HG03103 (cell line): ENCODE measurements at regions not wholly inside any gene's neighbourhood (a gene's known extent, or its start where the extent isn't known, plus 50 kb on each side); places are given as distances from the start of the nearest gene placed in this dataset.
"Not testable (repeated sequence)": the region's sequence is repeated elsewhere in the genome, so short reads cannot be mapped to it uniquely, and the experiment has no call there.

Experiments
- ATAC-seq: cut with Tn5 transposase; IDR thresholded peaks from one replicate; pipeline ENCODE4 v1.9.1; 2021; ENCODE audit warnings: low read depth; ENCODE audit not compliant: unreplicated experiment

DNA sequence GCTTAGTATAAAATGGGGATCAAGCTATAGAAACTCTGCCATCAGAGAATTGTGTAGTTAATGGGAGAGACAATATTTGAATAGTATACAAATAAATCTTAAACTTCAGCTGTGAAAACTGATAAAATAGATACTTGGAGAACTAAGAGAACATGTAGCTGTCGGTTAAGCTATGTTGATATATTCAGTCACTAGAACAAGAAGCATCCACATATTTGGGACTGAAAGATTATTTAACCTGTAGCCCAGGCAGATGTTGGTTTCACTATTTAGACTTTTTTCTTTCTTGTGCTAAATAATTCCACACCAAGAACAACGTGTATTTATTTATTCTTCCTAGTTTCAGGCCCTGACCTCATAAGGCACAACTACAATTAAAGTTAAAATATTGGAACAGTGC, 521.0 kb upstream of the CCNG1 start:
- ATAC-seq = no peak

DNA sequence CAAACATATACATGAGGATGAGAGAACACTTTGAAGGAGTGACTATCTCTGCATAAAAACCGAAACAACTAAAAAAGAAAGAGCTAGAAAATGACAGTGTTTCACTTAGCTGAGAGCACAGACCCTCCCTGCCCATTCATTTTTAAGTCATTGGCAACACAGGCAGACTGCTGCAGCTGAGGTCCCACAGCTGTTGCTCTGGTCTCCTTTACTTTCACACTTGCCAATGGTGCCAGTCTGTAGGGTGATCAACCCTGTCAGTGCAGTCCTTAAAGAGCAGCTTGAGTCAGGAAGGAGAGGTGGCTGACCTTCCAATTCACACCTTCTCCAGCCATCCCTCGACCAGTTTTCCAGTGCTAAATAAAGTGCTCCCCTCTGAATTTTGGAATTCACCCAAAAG, 508.3 kb upstream of the CCNG1 start:
- no peak for ATAC-seq

DNA sequence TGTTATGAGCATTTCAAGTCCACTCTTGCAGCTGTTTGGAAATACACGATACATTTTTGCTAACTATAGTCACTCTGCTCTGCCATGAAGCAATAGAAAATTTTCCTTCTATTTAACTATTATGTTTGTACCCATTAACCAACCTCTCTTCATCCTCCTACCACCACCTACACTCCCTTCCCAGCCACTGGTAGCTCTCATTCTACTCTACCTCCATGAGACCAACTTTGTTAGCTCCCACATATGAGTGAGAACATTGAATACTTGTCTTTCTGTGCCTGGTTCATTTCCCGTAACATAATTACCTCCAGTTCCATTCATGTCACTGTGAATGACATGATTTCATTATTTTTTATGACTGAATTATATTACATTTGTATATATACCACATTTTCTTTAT, 505.9 kb upstream of the CCNG1 start:
- no peak for ATAC-seq

DNA sequence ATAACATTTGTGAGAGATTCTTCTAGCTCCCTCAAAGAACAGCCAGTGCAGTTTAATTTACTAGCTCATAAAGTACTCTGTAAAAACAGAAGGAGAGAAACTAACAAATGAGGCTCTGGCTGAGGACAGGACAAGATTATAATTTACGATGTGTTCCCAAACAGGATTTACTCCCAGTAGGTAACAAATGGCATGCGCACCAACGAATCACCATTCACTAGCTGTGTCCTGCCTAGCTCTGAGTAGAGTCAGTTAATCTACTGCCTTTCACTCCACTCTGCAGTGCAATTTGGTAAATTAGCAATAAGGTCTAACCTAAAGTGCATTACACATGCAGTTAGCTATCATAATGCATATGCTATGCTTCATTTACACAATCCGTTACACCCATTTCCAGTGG, 497.4 kb upstream of the CCNG1 start:
- ATAC-seq = no peak

DNA sequence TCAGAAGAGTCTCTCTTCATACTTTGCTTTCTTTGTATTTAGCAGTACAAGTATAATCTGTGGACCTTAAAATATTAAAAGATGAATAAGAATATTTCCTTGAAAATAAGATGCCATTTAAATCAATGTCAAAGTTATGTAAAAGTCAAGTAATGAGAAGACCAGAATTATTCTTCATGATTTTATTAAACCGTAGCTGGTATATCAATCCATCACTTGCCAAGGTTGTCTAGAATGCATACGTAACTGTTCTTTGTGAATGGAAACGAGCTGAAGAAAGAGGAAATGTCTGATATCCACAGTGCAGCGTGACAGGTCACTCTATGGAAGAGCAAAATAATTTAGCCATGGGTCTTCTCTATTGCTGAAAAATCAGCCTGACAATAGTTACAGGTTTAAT, 488.7 kb upstream of the CCNG1 start:
- no peak for ATAC-seq

DNA sequence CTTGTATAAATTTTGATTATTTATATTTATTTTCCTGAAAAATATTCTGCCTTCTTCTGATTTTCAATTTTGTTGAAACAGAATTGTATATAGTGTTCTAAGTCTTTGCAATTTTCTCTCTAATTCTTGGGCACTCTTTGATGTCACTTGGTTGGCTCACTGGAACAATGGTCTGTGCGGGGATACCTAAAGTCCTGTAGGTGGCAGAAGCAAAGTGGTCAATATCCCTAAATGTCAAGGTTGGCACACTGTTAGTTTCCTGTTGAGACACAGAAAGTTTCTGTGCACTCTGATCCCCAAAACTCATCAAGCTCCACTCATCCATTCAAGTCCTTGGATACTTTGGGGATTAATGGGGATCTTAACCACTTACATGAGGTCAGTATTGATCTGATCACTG, 480.8 kb upstream of the CCNG1 start:
- ATAC-seq = no peak

DNA sequence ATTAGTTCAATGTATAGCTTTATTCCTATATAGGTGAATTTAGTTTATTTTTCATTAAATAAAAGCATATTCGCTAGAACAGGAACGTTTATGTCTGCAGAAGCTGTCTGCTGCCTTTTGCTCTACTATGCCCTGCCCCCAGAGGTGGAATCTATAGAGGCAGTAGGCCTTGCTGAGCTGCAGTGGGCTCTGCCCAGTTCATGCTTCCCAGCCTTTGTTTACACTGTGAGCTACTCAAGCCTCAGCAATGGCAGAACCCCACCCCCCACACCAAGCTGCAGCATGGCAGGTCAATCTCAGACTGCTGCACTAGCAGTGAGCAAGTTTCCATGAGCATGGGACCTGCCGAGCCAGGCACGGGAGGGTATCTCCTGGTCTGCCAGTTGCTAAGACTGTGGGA, 473.3 kb upstream of the CCNG1 start:
- ATAC-seq = not testable (repeated sequence)

DNA sequence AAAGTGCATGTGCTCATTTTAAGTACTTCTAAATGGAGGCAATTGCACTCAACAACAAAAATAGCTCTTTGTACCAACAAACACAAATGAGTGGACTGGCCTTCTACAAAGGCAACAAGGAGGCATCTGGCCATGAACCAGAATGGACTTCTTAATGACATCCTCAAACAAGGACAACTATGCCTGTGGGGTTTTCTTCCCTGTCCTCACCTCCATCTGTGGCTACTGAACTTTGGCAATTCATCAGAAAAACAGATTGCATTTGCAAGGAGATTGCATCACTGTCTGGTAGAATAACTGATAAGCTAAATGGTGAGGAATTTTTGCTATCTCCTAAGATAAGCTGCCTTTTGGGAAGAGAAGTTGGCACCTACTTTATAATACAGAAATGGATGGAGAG, 447.3 kb upstream of the CCNG1 start:
- no peak for ATAC-seq

DNA sequence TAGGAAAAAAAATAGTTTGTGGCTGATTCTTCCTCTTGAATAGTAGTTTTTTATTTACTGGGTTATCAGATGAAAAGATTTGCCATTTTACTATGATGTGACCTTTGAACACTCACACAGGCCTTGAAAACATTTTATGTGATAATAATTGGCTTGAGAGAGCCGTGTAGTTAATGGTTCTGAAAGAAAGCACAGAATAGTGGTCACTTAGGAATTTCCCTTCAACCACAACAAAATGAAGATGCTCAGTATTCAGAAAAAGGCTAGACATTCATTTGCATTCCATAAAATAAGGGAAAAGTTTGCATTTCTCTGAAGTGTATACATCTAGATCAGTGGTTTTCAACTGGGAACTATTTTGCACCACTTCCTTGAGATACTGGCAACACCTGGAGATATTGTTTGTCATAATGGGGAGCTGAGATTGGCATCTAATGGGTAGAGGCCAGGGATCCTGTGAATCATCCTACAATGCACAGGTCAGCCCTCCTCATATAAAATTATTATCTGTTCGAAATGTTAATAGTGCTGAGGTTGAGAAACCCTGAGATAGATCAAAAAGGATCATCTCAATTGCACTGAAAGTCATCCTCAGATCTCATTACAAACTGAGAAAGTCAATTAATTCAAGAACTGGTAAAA, 446.4 kb upstream of the CCNG1 start:
- no peak for ATAC-seq

DNA sequence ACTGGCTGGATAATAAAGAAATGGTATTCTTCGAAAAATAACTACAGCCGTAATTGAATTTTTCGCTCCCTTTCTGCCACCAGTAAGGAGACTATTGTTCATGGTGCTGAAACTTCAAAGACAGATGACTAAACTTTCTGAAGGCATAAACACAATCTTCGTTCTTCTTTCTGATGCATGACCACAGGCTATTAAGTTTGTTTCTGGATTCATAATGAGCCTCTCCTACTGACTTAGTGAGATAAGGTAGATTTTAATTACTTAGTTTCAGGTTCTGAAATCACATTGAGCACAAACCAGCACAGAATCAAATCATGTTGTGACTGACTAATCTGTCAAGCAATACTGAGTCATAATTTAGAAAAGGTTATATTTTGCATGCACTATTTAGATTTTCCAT, 441.8 kb upstream of the CCNG1 start:
- ATAC-seq = no peak

DNA sequence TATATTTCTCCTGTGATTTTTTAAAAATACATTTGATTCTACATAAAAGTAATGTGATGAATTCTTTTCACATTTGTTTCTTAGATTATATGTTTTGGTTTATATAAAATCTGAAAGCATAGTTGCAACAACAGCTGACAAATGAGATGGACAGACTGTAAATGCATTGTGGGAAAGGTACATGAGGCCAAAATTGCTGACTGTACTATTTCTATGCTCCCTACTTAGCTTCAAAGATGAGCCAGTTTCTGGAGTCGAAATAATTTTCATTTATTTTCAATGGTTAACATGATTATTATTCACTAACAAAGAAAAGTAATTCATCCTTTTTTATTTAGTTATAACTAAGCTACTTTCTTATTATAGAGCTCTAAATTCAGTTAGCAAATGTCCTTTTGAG, 441.3 kb upstream of the CCNG1 start:
- no peak for ATAC-seq

DNA sequence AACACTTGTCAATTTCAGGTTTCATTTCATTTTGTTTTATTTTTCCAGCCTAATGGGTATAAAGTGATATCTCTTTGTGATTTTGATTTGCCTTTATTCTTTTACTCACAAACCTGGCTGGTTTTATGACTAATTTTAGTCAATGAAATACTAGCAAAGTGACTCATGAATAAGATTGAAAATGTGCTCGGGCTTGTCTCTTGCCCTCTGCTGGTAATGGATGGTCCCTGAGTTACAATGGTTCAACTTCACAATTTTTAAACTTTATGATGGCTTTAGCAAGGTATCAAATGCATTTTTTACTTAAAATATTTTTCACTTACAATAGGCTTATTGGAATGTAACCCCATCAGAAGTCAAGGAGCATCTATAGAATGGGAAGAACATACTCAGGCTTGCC, 431.4 kb upstream of the CCNG1 start:
- ATAC-seq = no peak

DNA sequence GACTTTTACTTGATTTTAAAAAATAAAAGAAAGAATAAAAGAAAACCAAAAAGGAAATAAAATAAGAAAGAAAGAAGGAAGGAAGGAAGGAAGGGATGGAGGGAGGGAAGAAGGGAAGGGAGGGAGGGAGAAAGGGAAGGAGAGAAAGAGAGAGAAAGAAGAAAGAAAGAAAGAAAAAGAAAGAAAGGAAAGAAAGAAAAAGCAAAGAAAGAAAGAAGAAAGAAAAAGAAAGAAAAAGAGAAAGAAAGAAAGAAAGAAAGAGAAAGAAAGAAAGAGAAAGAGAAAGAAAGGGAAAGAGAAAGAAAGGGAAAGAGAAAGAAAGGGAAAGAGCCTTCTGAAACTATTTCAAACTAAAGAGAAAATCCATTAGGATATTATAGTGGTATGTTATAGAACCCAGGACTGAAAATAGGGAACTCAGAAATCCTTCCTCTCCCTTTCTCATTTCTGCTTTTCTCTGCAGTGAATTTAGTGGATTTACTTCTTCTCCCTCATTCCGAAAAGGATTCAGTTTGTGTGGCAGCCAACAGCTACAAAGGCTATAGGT, 414.7 kb upstream of the CCNG1 start:
- no peak for ATAC-seq

DNA sequence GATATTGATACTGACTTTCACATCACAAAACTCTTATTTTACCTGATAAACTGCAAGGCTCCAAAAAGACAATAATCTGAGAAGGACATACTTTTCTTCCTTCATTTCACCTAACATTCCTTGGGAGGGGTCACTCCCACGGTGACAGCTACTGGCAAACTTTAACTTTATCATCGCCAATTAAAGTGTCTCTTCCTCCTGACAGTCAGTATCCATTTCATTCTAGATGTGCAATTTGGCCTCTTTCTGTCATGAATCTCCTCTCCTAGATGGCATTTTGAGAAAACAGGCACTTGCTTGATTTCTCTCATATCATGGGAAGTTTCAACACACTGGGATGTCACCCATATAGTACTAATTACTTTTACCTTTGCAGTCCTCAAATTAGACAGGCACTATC, 413.5 kb upstream of the CCNG1 start:
- ATAC-seq = no peak

DNA sequence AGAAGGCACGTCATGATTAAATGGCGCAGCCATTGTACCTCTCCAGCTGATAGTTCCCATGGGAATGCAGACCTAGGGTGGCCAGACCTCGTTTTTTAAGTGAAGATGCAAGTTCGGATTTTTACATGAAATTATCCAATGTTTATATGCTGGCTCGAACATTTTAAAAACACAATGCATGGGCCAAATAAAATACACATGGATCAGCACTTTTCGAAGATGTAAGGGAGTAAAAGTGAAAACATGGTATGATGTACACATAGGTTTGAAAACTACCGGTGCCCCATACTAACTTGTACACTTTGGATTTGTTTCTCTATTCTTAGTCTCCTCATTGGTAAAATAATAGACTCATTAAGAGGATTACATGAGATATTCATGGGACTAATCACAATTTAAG, 412.5 kb upstream of the CCNG1 start:
- no peak for ATAC-seq

DNA sequence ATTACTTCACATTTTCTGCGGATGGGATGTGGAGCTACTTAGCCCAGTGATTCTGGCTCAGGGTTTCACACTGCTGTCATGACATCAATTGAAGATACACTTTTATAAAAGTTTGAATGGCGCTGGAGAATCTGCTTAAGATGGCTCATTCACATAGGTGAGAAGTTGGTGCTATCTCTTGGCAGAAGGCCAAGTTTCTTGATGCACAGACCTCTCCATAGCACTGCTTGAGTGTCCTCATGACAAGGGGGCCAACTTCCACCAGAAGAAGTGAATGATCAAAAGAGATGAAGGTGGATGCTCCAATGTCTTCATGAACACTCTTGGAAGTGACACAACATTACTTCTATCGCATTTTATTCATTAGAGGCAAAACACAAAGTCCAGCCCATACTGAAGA, 403.7 kb upstream of the CCNG1 start:
- ATAC-seq = no peak

DNA sequence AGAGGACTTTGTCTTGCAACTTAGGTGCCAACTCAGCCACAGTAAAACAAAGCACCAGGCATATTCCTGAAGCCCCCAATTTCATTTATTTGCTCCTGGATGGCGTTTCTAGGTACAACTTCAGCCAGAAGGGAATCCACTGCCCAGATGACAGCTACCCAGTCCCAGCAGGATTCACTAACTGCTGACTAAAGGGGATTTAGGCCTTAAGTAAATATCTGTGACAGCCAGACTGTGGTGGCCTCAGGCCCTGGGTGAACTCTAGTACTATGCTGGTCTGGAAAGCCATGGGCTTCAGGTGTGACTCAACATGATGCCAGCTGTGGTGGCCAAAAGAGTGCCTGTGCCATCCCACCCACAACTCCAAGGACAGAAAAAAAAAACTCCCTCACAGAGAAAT, 396.1 kb upstream of the CCNG1 start:
- ATAC-seq = no peak

DNA sequence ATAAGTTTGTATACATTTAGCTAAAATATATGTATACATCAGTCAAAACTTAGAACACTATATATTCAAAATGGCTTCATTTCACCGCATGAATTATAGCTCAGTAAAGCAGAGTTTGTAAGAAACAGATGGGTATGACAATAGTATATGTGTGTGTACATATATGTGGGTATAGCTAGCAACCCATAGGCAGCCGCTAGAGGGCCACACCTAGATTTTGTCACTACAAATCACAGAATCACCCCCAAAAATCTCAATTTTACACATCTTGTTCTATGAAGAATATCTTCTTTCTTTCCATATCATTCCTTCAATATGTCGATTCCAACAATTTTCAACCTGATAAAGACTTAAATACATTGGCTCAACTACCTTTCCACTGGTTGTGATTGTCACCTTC, 357.8 kb upstream of the CCNG1 start:
- ATAC-seq = peak; percentile 90

DNA sequence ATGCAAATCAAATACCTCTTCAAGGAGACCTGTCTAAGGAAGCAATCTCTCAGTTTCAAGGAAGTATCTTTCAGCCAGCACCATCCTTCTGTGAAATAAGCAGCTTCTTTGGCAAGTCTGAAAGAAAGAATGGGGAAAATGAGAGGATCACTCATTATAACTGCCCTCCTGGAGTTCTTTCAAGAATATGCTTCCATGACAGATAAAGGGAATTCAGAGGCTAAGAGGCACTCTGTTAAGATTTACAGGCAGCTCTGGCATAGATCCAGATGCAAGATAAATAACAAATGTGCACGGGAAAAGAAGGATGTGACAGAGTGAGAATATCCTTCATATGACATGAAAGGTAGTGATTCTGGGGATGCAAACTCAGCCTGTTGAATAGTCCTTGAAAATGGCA, 348.2 kb upstream of the CCNG1 start:
- no peak for ATAC-seq

DNA sequence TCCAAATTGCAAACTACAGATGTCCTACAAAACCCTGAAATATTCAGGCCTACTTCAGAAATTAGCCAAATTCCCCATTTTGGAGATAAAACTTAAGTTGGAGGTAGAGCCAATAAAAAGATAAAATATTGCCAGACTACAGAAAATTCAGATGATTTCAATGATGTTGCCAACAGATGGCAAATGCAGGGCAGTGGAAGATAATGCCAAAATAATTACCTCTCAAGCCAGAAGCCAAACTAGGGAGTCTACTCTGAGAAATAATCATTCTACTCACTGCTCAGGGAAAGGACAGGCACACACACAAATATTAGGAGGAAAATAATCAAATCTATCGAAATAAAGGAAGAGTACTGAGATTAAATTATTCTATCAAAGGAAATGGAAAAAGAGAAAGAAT, 347.5 kb upstream of the CCNG1 start:
- no peak for ATAC-seq

DNA sequence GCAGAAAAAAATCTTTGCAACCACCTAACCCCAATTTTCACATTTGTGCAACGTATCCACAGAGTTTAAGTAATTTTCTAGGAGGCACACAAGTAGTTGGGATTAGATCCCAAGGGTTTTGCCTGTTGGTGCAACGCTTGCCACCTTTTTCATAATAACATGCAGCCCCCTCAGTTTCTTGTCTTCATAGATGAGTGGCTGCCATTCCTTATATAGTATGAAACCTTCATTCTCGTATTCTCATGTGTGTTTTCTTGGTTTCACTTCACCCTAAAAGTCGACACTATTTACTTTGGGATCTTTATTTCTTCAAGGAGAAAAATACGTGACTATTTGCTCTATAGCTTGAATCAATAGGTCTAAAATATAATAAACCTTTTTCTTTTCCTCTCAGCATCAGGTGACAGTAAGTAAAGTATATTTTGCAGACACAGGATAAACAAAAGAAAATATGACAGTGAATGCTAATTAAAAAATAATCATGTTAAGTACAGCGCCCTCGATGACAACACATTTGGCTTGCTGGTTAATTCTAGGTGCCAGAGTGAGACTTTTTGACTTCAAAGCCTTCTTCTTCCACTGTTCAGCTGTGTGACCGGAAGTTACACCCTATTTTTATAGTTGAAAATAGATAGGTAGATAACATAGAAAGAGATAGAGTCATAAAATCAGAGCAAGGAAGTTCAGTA, 342.8 kb upstream of the CCNG1 start:
- ATAC-seq = peak; percentile 88

DNA sequence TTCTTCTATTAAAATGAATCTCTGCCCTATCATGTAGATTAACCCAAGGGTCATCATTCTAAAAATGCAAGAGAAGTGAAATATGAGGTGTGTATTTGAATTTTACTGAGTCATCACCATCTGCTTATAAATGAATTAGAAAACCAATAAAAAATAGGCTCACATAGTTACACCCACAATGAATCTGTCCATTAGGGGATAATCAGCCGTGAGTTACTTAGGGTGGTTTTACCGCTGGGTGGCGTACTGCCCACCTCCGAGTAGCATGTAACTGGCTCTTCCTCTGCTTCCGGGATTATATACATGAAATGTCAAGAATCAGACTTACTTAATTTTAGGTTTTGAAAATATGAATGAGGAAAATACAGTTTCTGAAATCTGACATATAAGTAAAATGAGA, 332.9 kb upstream of the CCNG1 start:
- no peak for ATAC-seq
